Lower lobe of right lung (tissue), 2 donors: ENCODE measurements at regions not wholly inside any gene's neighbourhood (a gene's known extent, or its start where the extent isn't known, plus 50 kb on each side); places are given as distances from the start of the nearest gene placed in this dataset.

Experiments
- ATAC-seq, 2 donors: fragments of 200-7000 bp; cut with Tn5 transposase; one replicate each; pipeline ENCODE4 v1.9.1; 2020 to 2022; ENCODE audit warnings: mild to moderate bottlenecking in 2 of 2, moderate library complexity in 2 of 2
- DNase-seq: peaks from one replicate; pipeline ENCODE4 v3.0.0-alpha.2; 2020
- H3K27ac ChIP-seq: fragments of 200-600 bp; one replicate; pipeline ENCODE4 v1.8.0; 2022
- H3K27me3 ChIP-seq: fragments of 200-600 bp; one replicate; pipeline ENCODE4 v1.8.0; 2022; ENCODE audit warnings: low read depth
- H3K36me3 ChIP-seq: fragments of 200-600 bp; one replicate; pipeline ENCODE4 v1.8.0; 2022; ENCODE audit warnings: mild to moderate bottlenecking
- H3K4me1 ChIP-seq: fragments of 200-600 bp; one replicate; pipeline ENCODE4 v1.8.0; 2022
- H3K4me3 ChIP-seq: fragments of 200-600 bp; one replicate; pipeline ENCODE4 v1.8.0; 2022; ENCODE audit warnings: mild to moderate bottlenecking
- H3K9me3 ChIP-seq: fragments of 200-600 bp; one replicate; pipeline ENCODE4 v1.8.0; 2022
- CTCF ChIP-seq: fragments of 200-600 bp; IDR thresholded peaks from one replicate; pipeline ENCODE4 v1.8.0; 2022; ENCODE audit warnings: antibody characterized with exemption, mild to moderate bottlenecking
- intact Hi-C: fragments of 100-400 bp; cut with DNase I; formaldehyde crosslinking; loops from one replicate; pipeline ENCODE4 v1.11.0; 2022
- donor health status: DM: no; HTN: yes; CAD: no; lungs with severe emphysema.

- H3K36me3 ChIP-seq = no peaks in the 10 kb centered on the region
- no peak for ATAC-seq
- TF ChIP-seq CTCF = no peak
- no peaks in the 10 kb centered on the region for H3K4me1 ChIP-seq
- intact Hi-C loops = no loop called here
- H3K4me3 ChIP-seq = no peak overlapping the region
- H3K9me3 ChIP-seq = no peaks in the 10 kb centered on the region
- DNase-seq = no peak
- no peaks in the 10 kb centered on the region for H3K27me3 ChIP-seq
- no peak overlapping the region for H3K27ac ChIP-seq
Observed at GRCh38 chr9:81489046-81489445, 200.3 kb downstream of the TLE1 start.

- no peak for DNase-seq
- Histone ChIP-seq H3K4me1 (no peaks in the 10 kb centered on the region), H3K27me3 (no peaks in the 10 kb centered on the region), H3K4me3 (no peak overlapping the region), H3K9me3 (no peaks in the 10 kb centered on the region), H3K36me3 (no peaks in the 10 kb centered on the region), H3K27ac (no peak overlapping the region)
- ATAC-seq = no peak
- intact Hi-C loops = no loop called here
- no peak for TF ChIP-seq CTCF
Observed at GRCh38 chr9:81480828-81481604, 208.3 kb downstream of the TLE1 start.

- Histone ChIP-seq H3K27ac (no peak overlapping the region), H3K36me3 (no peaks in the 10 kb centered on the region), H3K4me1 (no peaks in the 10 kb centered on the region), H3K9me3 (no peaks in the 10 kb centered on the region), H3K27me3 (no peaks in the 10 kb centered on the region), H3K4me3 (no peak overlapping the region)
- TF ChIP-seq CTCF = no peak
- DNase-seq (no peak), ATAC-seq (no peak)
- intact Hi-C loops = no loop called here
Observed at GRCh38 chr9:81479573-81479972, 209.8 kb downstream of the TLE1 start.

GRCh38 chr9:81477669-81478068 is 211.7 kb downstream of the TLE1 start:
- ATAC-seq (no peak), DNase-seq (no peak)
- no peak overlapping the region for H3K4me3 ChIP-seq
- TF ChIP-seq CTCF = no peak
- intact Hi-C loops = no loop called here
- no peaks in the 10 kb centered on the region for H3K27me3 ChIP-seq
- no peaks in the 10 kb centered on the region for H3K36me3 ChIP-seq
- no peaks in the 10 kb centered on the region for H3K4me1 ChIP-seq
- no peak overlapping the region for H3K27ac ChIP-seq
- no peaks in the 10 kb centered on the region for H3K9me3 ChIP-seq

GRCh38 chr9:81476813-81477490 is 212.4 kb downstream of the TLE1 start:
- Histone ChIP-seq H3K27ac (no peak overlapping the region), H3K27me3 (no peaks in the 10 kb centered on the region), H3K36me3 (no peaks in the 10 kb centered on the region), H3K4me1 (no peaks in the 10 kb centered on the region), H3K4me3 (no peak overlapping the region), H3K9me3 (no peaks in the 10 kb centered on the region)
- no peak for DNase-seq
- TF ChIP-seq CTCF = no peak
- no peak for ATAC-seq
- intact Hi-C loops = no loop called here
